Neural crest cell (in vitro differentiated cells): ENCODE measurements at regions not wholly inside any gene's neighbourhood (a gene's known extent, or its start where the extent isn't known, plus 50 kb on each side); places are given as distances from the start of the nearest gene placed in this dataset.

Source experiments
- DNase-seq: peaks from one replicate; pipeline ENCODE4 v3.0.0; 2021; ENCODE audit warnings: low read depth, mixed read lengths, low spot score
- H3K27ac Mint-ChIP-seq: one replicate; pipeline ENCODE4 v1.8.0; 2021; ENCODE audit warnings: mild to moderate bottlenecking, mixed read lengths; ENCODE audit not compliant: unreplicated experiment
- H3K27me3 Mint-ChIP-seq: 2 replicates; pipeline ENCODE4 v1.8.0; 2021; ENCODE audit warnings: low read depth, mild to moderate bottlenecking, mixed read lengths
- H3K36me3 Mint-ChIP-seq: 2 replicates; pipeline ENCODE4 v1.8.0; 2021; ENCODE audit warnings: low read depth, mild to moderate bottlenecking, mixed read lengths
- H3K4me1 Mint-ChIP-seq: 2 replicates; pipeline ENCODE4 v1.8.0; 2021; ENCODE audit warnings: mixed read lengths
- H3K4me3 Mint-ChIP-seq: one replicate; pipeline ENCODE4 v1.8.0; 2021; ENCODE audit warnings: mild to moderate bottlenecking, mixed read lengths
- H3K9me3 Mint-ChIP-seq: 2 replicates; pipeline ENCODE4 v1.8.0; 2021; ENCODE audit warnings: mixed read lengths
- CTCF ChIP-seq: fragments of 200-600 bp; sonication (generic); conservative IDR thresholded peaks from 2 replicates; pipeline ENCODE4 v1.5.0; 2021; ENCODE audit warnings: antibody characterized with exemption, mild to moderate bottlenecking

GRCh38 chr4:130632731-130633604 lies 1537.0 kb downstream of the C4orf33 start:
- no peaks in the 10 kb centered on the region for H3K36me3 Mint-ChIP-seq
- H3K4me3 Mint-ChIP-seq = no peak overlapping the region
- no peak for DNase-seq
- peaks cover 5% of the 10 kb centered on the region for H3K9me3 Mint-ChIP-seq
- H3K4me1 Mint-ChIP-seq = no peaks in the 10 kb centered on the region
- H3K27me3 Mint-ChIP-seq = no peaks in the 10 kb centered on the region
- no peak overlapping the region for H3K27ac Mint-ChIP-seq
- no peak for TF ChIP-seq CTCF

DNA sequence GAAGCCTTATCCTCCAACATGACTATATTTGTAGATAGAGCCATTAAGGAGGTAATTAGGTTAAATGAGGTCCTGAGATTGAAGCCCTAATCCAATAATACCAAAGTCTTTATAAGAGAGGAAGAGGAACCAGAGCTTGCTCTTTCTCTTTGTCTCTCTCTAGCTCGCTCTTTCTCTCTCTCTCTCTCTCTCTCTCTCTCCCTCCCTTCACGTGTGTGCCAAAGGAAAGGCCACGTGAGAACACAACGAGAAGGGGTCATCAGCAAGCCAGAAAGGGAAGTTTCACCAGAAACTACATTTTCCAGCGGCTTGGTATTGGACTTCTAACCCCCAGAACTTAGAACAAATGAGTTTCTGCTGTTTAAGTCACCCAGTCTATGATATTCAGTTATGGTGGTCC lies 1540.5 kb downstream of the C4orf33 start:
- Mint-ChIP-seq H3K4me1 (no peaks in the 10 kb centered on the region), H3K27ac (peak overlapping the region; percentile 22), H3K9me3 (peaks cover 5% of the 10 kb centered on the region), H3K27me3 (no peaks in the 10 kb centered on the region), H3K36me3 (no peaks in the 10 kb centered on the region), H3K4me3 (no peak overlapping the region)
- no peak for TF ChIP-seq CTCF
- DNase-seq = no peak

GRCh38 chr4:130640592-130640991 lies 1544.6 kb downstream of the C4orf33 start:
- H3K4me3 Mint-ChIP-seq = no peak overlapping the region
- TF ChIP-seq CTCF = no peak
- no peaks in the 10 kb centered on the region for H3K36me3 Mint-ChIP-seq
- H3K9me3 Mint-ChIP-seq = no peaks in the 10 kb centered on the region
- H3K27ac Mint-ChIP-seq = no peak overlapping the region
- no peak for DNase-seq
- no peaks in the 10 kb centered on the region for H3K4me1 Mint-ChIP-seq
- H3K27me3 Mint-ChIP-seq = no peaks in the 10 kb centered on the region

- no peak overlapping the region for H3K27ac Mint-ChIP-seq
- no peak for DNase-seq
- no peaks in the 10 kb centered on the region for H3K27me3 Mint-ChIP-seq
- H3K9me3 Mint-ChIP-seq = no peaks in the 10 kb centered on the region
- no peaks in the 10 kb centered on the region for H3K4me1 Mint-ChIP-seq
- no peak for TF ChIP-seq CTCF
- H3K36me3 Mint-ChIP-seq = no peaks in the 10 kb centered on the region
- H3K4me3 Mint-ChIP-seq = no peak overlapping the region
Measured at GRCh38 chr4:130646886-130647285, 1550.9 kb downstream of the C4orf33 start.

GRCh38 chr4:130648570-130648969 lies 1552.6 kb downstream of the C4orf33 start:
- Mint-ChIP-seq H3K36me3 (no peaks in the 10 kb centered on the region), H3K4me3 (no peak overlapping the region), H3K27me3 (no peaks in the 10 kb centered on the region), H3K27ac (no peak overlapping the region), H3K4me1 (no peaks in the 10 kb centered on the region), H3K9me3 (no peaks in the 10 kb centered on the region)
- TF ChIP-seq CTCF = no peak
- DNase-seq = no peak
